Naive thymus-derived CD4-positive, alpha-beta T cell (primary cell): ENCODE measurements at regions not wholly inside any gene's neighbourhood (a gene's known extent, or its start where the extent isn't known, plus 50 kb on each side); places are given as distances from the start of the nearest gene placed in this dataset.

Experiments used
- ATAC-seq: fragments of 150-1000 bp; cut with Tn5 transposase; 2 replicates; pipeline ENCODE4 v1.10.0; 2021; ENCODE audit warnings: mild to moderate bottlenecking, moderate library complexity
- CTCF ChIA-PET: fragments of 350-600 bp; sonication (Branson Sonifier 250); formaldehyde crosslinking; loops from one replicate; lab custom pipeline; 2021; ENCODE audit warnings: antibody characterized with exemption; lab: Charles Lee
- POLR2A ChIA-PET: fragments of 350-600 bp; sonication (Branson Sonifier 250); formaldehyde crosslinking; loops from one replicate; lab custom pipeline; 2021; ENCODE audit warnings: antibody characterized with exemption, inconsistent platforms; lab: Charles Lee
- DNase-seq, 9 donors: peaks; one replicate each; pipeline versions ENCODE4 v3.0.0 to v3.0.0-alpha.2; 2020 to 2022; ENCODE audit warnings: mixed read lengths in 1 of 9
- H3K27ac ChIP-seq: one replicate; pipeline ENCODE4 v1.7.0; 2013; ENCODE audit warnings: mild to moderate bottlenecking, low read depth, low read length, moderate library complexity
- H3K27me3 ChIP-seq, 2 donors: one replicate each; pipeline ENCODE4 v1.7.0; 2013; ENCODE audit warnings: low read length in 2 of 2, mild to moderate bottlenecking in 2 of 2, moderate library complexity in 2 of 2; ENCODE audit not compliant: control insufficient read depth in 2 of 2, insufficient read depth in 2 of 2
- H3K36me3 ChIP-seq, 3 experiments: 1 replicate in 2 of 3; 2 replicates in 1 of 3; pipeline ENCODE4 v1.7.0; 2013; ENCODE audit warnings: low read length in 3 of 3, mild to moderate bottlenecking in 3 of 3, moderate library complexity in 1 of 3; ENCODE audit not compliant: insufficient read depth in 3 of 3, control insufficient read depth in 2 of 3
- H3K4me1 ChIP-seq, 2 donors: one replicate each; pipeline ENCODE4 v1.7.0; 2013; ENCODE audit warnings: low read length in 2 of 2, mild to moderate bottlenecking in 2 of 2, moderate library complexity in 1 of 2; ENCODE audit not compliant: control insufficient read depth in 2 of 2, insufficient read depth in 2 of 2
- H3K4me3 ChIP-seq: 2 replicates; pipeline ENCODE4 v1.7.0; 2013; ENCODE audit warnings: mild to moderate bottlenecking, low read length
- H3K9me3 ChIP-seq, 3 experiments: 1 replicate in 2 of 3; 2 replicates in 1 of 3; pipeline ENCODE4 v1.7.0; 2013; ENCODE audit warnings: low read length in 3 of 3; ENCODE audit not compliant: control insufficient read depth in 2 of 3
- H3K27ac Mint-ChIP-seq, 9 donors: one replicate each; pipeline ENCODE4 v1.8.0; 2020 to 2022; ENCODE audit warnings: mixed read lengths in 9 of 9, mild to moderate bottlenecking in 8 of 9, moderate library complexity in 5 of 9, inconsistent platforms in 2 of 9
- H3K27me3 Mint-ChIP-seq, 5 donors: one replicate each; pipeline ENCODE4 v1.8.0; 2021 to 2022; ENCODE audit warnings: mixed read lengths in 5 of 5, mild to moderate bottlenecking in 1 of 5
- H3K36me3 Mint-ChIP-seq, 5 donors: one replicate each; pipeline ENCODE4 v1.8.0; 2020 to 2022; ENCODE audit warnings: mixed read lengths in 5 of 5, mild to moderate bottlenecking in 3 of 5, inconsistent platforms in 1 of 5
- H3K4me1 Mint-ChIP-seq, 7 donors: one replicate each; pipeline ENCODE4 v1.8.0; 2020 to 2022; ENCODE audit warnings: mixed read lengths in 7 of 7, mild to moderate bottlenecking in 3 of 7, inconsistent platforms in 1 of 7
- H3K4me3 Mint-ChIP-seq, 10 donors: one replicate each; pipeline ENCODE4 v1.8.0; 2020 to 2022; ENCODE audit warnings: mild to moderate bottlenecking in 10 of 10, mixed read lengths in 10 of 10, moderate library complexity in 6 of 10, inconsistent platforms in 2 of 10
- H3K9me3 Mint-ChIP-seq, 11 donors: one replicate each; pipeline ENCODE4 v1.8.0; 2020 to 2022; ENCODE audit warnings: mixed read lengths in 11 of 11, mild to moderate bottlenecking in 4 of 11, inconsistent platforms in 1 of 11, moderate library complexity in 1 of 11
- intact Hi-C, 2 donors: fragments of 100-400 bp; cut with micrococcal nuclease; formaldehyde crosslinking; loops; one replicate each; pipeline ENCODE4 v1.15.1; 2023

- ATAC-seq: no peak
- H3K36me3 ChIP-seq: no peaks in the 10 kb centered on the region
- H3K9me3 Mint-ChIP-seq: peaks cover 17 to 71% (median 31%) of the 10 kb centered on the region in 11 donors
- no peak overlapping the region for H3K27ac Mint-ChIP-seq
- peak overlapping the region in 1 of 10 donors; percentile 64 for H3K4me3 Mint-ChIP-seq
- no peaks in the 10 kb centered on the region for H3K27me3 ChIP-seq
- no peaks in the 10 kb centered on the region for H3K4me1 Mint-ChIP-seq
- intact Hi-C loops: no loop called here
- CTCF ChIA-PET: no interaction called here
- peaks cover 0 to 8% (median 0%) of the 10 kb centered on the region in 5 donors for H3K36me3 Mint-ChIP-seq
- POLR2A ChIA-PET: no interaction called here
- no peak overlapping the region for H3K4me3 ChIP-seq
- peaks cover 4 to 26% (median 5%) of the 10 kb centered on the region in 3 experiments for H3K9me3 ChIP-seq
- no peaks in the 10 kb centered on the region for H3K27me3 Mint-ChIP-seq
- no peak for DNase-seq
- no peaks in the 10 kb centered on the region for H3K4me1 ChIP-seq
- H3K27ac ChIP-seq: no peak overlapping the region
Observed at GRCh38 chr4:116018831-116019230, 905.4 kb upstream of the NDST4 start.

- Histone ChIP-seq H3K27ac (no peak overlapping the region), H3K27me3 (no peaks in the 10 kb centered on the region), H3K4me1 (no peaks in the 10 kb centered on the region), H3K36me3 (no peaks in the 10 kb centered on the region), H3K9me3 (peaks cover 4 to 26% (median 5%) of the 10 kb centered on the region in 3 experiments), H3K4me3 (no peak overlapping the region)
- H3K36me3 Mint-ChIP-seq: peaks cover 0 to 8% (median 0%) of the 10 kb centered on the region in 5 donors
- DNase-seq: no peak
- H3K9me3 Mint-ChIP-seq: peaks cover 20 to 72% (median 40%) of the 10 kb centered on the region in 11 donors
- intact Hi-C loops: no loop called here
- no peaks in the 10 kb centered on the region for H3K27me3 Mint-ChIP-seq
- no peak overlapping the region for H3K27ac Mint-ChIP-seq
- no peaks in the 10 kb centered on the region for H3K4me1 Mint-ChIP-seq
- no peak overlapping the region for H3K4me3 Mint-ChIP-seq
- POLR2A ChIA-PET: no interaction called here
- ATAC-seq: no peak
- CTCF ChIA-PET: no interaction called here
Observed at GRCh38 chr4:116016201-116016600, 902.8 kb upstream of the NDST4 start.

DNA sequence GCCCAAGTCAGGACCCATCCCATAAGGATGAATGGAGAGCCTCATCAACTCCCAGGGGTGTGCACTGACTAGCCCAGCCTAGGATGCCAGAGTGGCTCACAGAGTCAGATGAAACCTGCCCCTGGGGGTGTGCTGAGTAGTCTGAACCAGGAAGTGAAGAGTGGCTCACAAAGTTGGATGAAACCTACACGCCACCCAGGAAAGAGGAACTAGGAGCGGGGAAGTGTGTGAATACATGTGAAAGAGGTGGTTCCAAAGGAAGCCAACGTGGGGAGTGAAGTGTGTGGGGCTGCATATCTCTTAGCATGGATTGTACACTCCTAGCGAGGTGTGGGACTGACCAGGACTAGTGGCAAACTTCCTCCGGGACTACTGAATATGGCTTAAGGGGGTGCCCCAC lies 902.1 kb upstream of the NDST4 start:
- no peaks in the 10 kb centered on the region for H3K36me3 ChIP-seq
- DNase-seq: no peak
- peaks cover 4 to 26% (median 5%) of the 10 kb centered on the region in 3 experiments for H3K9me3 ChIP-seq
- no peak for ATAC-seq
- Mint-ChIP-seq H3K27ac (peak overlapping the region in 1 of 9 donors; percentile 56), H3K4me1 (no peaks in the 10 kb centered on the region), H3K9me3 (peaks cover 19 to 69% (median 38%) of the 10 kb centered on the region in 11 donors), H3K27me3 (no peaks in the 10 kb centered on the region), H3K36me3 (peaks cover 0 to 8% (median 0%) of the 10 kb centered on the region in 5 donors), H3K4me3 (no peak overlapping the region)
- ChIA-PET POLR2A (no interaction called here), CTCF (no interaction called here)
- no peaks in the 10 kb centered on the region for H3K27me3 ChIP-seq
- no peak overlapping the region for H3K27ac ChIP-seq
- intact Hi-C loops: no loop called here
- no peaks in the 10 kb centered on the region for H3K4me1 ChIP-seq
- H3K4me3 ChIP-seq: no peak overlapping the region

- no peak overlapping the region for H3K27ac ChIP-seq
- H3K9me3 ChIP-seq: peaks cover 4 to 26% (median 5%) of the 10 kb centered on the region in 3 experiments
- Mint-ChIP-seq H3K4me3 (no peak overlapping the region), H3K36me3 (peaks cover 0 to 8% (median 0%) of the 10 kb centered on the region in 5 donors), H3K4me1 (no peaks in the 10 kb centered on the region), H3K9me3 (peaks cover 19 to 65% (median 39%) of the 10 kb centered on the region in 11 donors), H3K27me3 (no peaks in the 10 kb centered on the region), H3K27ac (peak overlapping the region in 1 of 9 donors; percentile 56)
- ATAC-seq (no peak), DNase-seq (no peak)
- no peak overlapping the region for H3K4me3 ChIP-seq
- H3K36me3 ChIP-seq: no peaks in the 10 kb centered on the region
- ChIA-PET CTCF (no interaction called here), POLR2A (no interaction called here)
- no peaks in the 10 kb centered on the region for H3K27me3 ChIP-seq
- no peaks in the 10 kb centered on the region for H3K4me1 ChIP-seq
- intact Hi-C loops: no loop called here
Observed at GRCh38 chr4:116015062-116015461, 901.6 kb upstream of the NDST4 start.

DNA sequence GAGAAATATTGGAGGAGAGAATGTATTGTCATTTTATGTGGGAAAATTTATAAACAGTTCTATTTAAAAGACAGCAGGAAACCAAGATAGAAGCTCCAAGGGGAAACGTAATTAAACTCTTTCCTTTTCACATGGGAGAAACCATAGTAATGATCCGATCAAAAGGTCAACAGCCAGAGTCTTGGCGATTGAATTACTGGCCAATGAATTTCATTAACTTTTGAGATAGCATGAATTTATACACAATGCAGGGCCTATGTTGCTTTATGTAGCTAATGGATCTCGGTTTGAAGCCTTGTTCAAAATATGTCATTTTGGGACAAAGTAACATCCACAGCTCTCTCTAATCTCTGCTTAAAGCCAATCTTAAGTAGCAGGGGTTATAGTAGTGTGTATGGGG lies 897.5 kb upstream of the NDST4 start:
- Mint-ChIP-seq H3K36me3 (peaks cover 0 to 7% (median 0%) of the 10 kb centered on the region in 5 donors), H3K4me1 (no peaks in the 10 kb centered on the region), H3K27ac (no peak overlapping the region), H3K4me3 (no peak overlapping the region), H3K27me3 (no peaks in the 10 kb centered on the region), H3K9me3 (peaks cover 11 to 35% (median 26%) of the 10 kb centered on the region in 11 donors)
- H3K4me3 ChIP-seq: no peak overlapping the region
- no peaks in the 10 kb centered on the region for H3K36me3 ChIP-seq
- DNase-seq: no peak
- intact Hi-C loops: no loop called here
- no peaks in the 10 kb centered on the region for H3K4me1 ChIP-seq
- H3K9me3 ChIP-seq: peaks cover 4 to 17% (median 4%) of the 10 kb centered on the region in 3 experiments
- ATAC-seq: no peak
- no peaks in the 10 kb centered on the region for H3K27me3 ChIP-seq
- no peak overlapping the region for H3K27ac ChIP-seq
- CTCF ChIA-PET: no interaction called here
- POLR2A ChIA-PET: no interaction called here

- ChIA-PET CTCF (no interaction called here), POLR2A (no interaction called here)
- H3K36me3 ChIP-seq: no peaks in the 10 kb centered on the region
- H3K4me1 Mint-ChIP-seq: no peaks in the 10 kb centered on the region
- no peaks in the 10 kb centered on the region for H3K4me1 ChIP-seq
- H3K4me3 Mint-ChIP-seq: peak overlapping the region in 1 of 10 donors; percentile 35
- no peak overlapping the region for H3K27ac ChIP-seq
- no peak for ATAC-seq
- intact Hi-C loops: no loop called here
- DNase-seq: no peak
- H3K9me3 ChIP-seq: no peaks in the 10 kb centered on the region
- H3K27me3 ChIP-seq: no peaks in the 10 kb centered on the region
- no peaks in the 10 kb centered on the region for H3K36me3 Mint-ChIP-seq
- H3K27ac Mint-ChIP-seq: no peak overlapping the region
- peaks cover 0 to 7% (median 3%) of the 10 kb centered on the region in 11 donors for H3K9me3 Mint-ChIP-seq
- H3K4me3 ChIP-seq: no peak overlapping the region
- no peaks in the 10 kb centered on the region for H3K27me3 Mint-ChIP-seq
Observed at GRCh38 chr4:116005806-116006088, 892.3 kb upstream of the NDST4 start.

GRCh38 chr4:116005037-116005805 lies 891.8 kb upstream of the NDST4 start:
- Histone ChIP-seq H3K4me1 (no peaks in the 10 kb centered on the region), H3K36me3 (no peaks in the 10 kb centered on the region), H3K27me3 (no peaks in the 10 kb centered on the region), H3K9me3 (no peaks in the 10 kb centered on the region), H3K4me3 (no peak overlapping the region), H3K27ac (no peak overlapping the region)
- ATAC-seq (no peak), DNase-seq (no peak)
- POLR2A ChIA-PET: no interaction called here
- intact Hi-C loops: no loop called here
- Mint-ChIP-seq H3K4me1 (no peaks in the 10 kb centered on the region), H3K27ac (no peak overlapping the region), H3K9me3 (peaks cover 0 to 4% (median 2%) of the 10 kb centered on the region in 11 donors), H3K4me3 (peak overlapping the region in 1 of 10 donors; percentile 35), H3K27me3 (no peaks in the 10 kb centered on the region), H3K36me3 (no peaks in the 10 kb centered on the region)
- CTCF ChIA-PET: no interaction called here
